ENCODE measurements at regions not wholly inside any gene's neighbourhood (a gene's known extent, or its start where the extent isn't known, plus 50 kb on each side); places are given as distances from the start of the nearest gene placed in this dataset.

- TF ChIP-seq SUZ12 (IDR thresholded peaks at IDR 0.05) = no peak
- TF ChIP-seq FOXK2 (IDR thresholded peaks at IDR 0.05) = no peak
- no peak for TF ChIP-seq SP1 (IDR thresholded peaks at IDR 0.05)
- no peak for TF ChIP-seq NFRKB (IDR thresholded peaks at IDR 0.05)
- no peak for TF ChIP-seq FOXM1 (IDR thresholded peaks at IDR 0.05; ENCODE audit: borderline replicate concordance)
- no peak for TF ChIP-seq LEF1 (IDR thresholded peaks at IDR 0.05; ENCODE audit: borderline replicate concordance)
- no peak for TF ChIP-seq FOXA1 (IDR thresholded peaks at IDR 0.05)
- no peak for TF ChIP-seq TARDBP (IDR thresholded peaks at IDR 0.05)
- no peak for TF ChIP-seq L3MBTL2 (conservative IDR thresholded peaks at IDR 0.05)
- no peak for TF ChIP-seq BHLHE40 (IDR thresholded peaks at IDR 0.05; ENCODE audit: borderline replicate concordance)
- no peak for TF ChIP-seq ZNF384 (IDR thresholded peaks at IDR 0.05)
- TF ChIP-seq ARNT (IDR thresholded peaks at IDR 0.05) = no peak
- TF ChIP-seq PKNOX1 (IDR thresholded peaks at IDR 0.05) = no peak
Observed at GRCh38 chr1:5448486-5448885, 543.7 kb downstream of the NPHP4 start.

All from HEK293T (cell line).